Parathyroid adenoma (tissue), 2 donors: ENCODE measurements at regions not wholly inside any gene's neighbourhood (a gene's known extent, or its start where the extent isn't known, plus 50 kb on each side); places are given as distances from the start of the nearest gene placed in this dataset.

Experiments
- H2AFZ ChIP-seq: fragments of 300-600 bp; sonication (generic); one replicate; pipeline ENCODE4 v1.7.0; 2017; ENCODE audit warnings: antibody characterized with exemption, mild to moderate bottlenecking
- H3K27ac ChIP-seq: fragments of 300-600 bp; sonication (generic); one replicate; pipeline ENCODE4 v1.7.0; 2017
- H3K27me3 ChIP-seq: fragments of 300-600 bp; sonication (generic); one replicate; pipeline ENCODE4 v1.7.0; 2017; ENCODE audit warnings: low read length; ENCODE audit not compliant: control insufficient read depth, insufficient read depth
- H3K36me3 ChIP-seq: fragments of 300-600 bp; sonication (generic); one replicate; pipeline ENCODE4 v1.7.0; 2017; ENCODE audit warnings: low read length; ENCODE audit not compliant: control insufficient read depth, insufficient read depth
- H3K4me1 ChIP-seq: fragments of 300-600 bp; sonication (generic); one replicate; pipeline ENCODE4 v1.7.0; 2017; ENCODE audit warnings: control low read depth
- H3K4me2 ChIP-seq: fragments of 300-600 bp; sonication (generic); one replicate; pipeline ENCODE4 v1.7.0; 2017; ENCODE audit warnings: low read length
- H3K4me3 ChIP-seq: fragments of 300-600 bp; sonication (generic); one replicate; pipeline ENCODE4 v1.7.0; 2017; ENCODE audit warnings: low read depth, low read length
- H3K79me2 ChIP-seq: fragments of 300-600 bp; sonication (generic); one replicate; pipeline ENCODE4 v1.7.0; 2017; ENCODE audit warnings: control low read depth
- H3K9ac ChIP-seq: fragments of 300-600 bp; sonication (generic); one replicate; pipeline ENCODE4 v1.7.0; 2017; ENCODE audit warnings: mild to moderate bottlenecking
- H3K9me3 ChIP-seq: fragments of 300-600 bp; sonication (generic); one replicate; pipeline ENCODE4 v1.7.0; 2017; ENCODE audit warnings: low read length; ENCODE audit not compliant: control insufficient read depth
- CTCF ChIP-seq: fragments of 300-600 bp; sonication (generic); IDR thresholded peaks from one replicate; pipeline ENCODE4 v1.7.0; 2017; ENCODE audit warnings: antibody characterized with exemption, mild to moderate bottlenecking
- donor health status: primary hyperparathyroidism.

- no peak overlapping the region for H3K4me2 ChIP-seq
- H3K27me3 ChIP-seq = no peaks in the 10 kb centered on the region
- H3K9ac ChIP-seq = no peak overlapping the region
- TF ChIP-seq CTCF = no peak
- H2AFZ ChIP-seq = no peak overlapping the region
- H3K79me2 ChIP-seq = no peaks in the 10 kb centered on the region
- no peak overlapping the region for H3K4me3 ChIP-seq
- no peak overlapping the region for H3K27ac ChIP-seq
- no peaks in the 10 kb centered on the region for H3K9me3 ChIP-seq
- no peaks in the 10 kb centered on the region for H3K4me1 ChIP-seq
- no peaks in the 10 kb centered on the region for H3K36me3 ChIP-seq
These were observed 83.5 kb upstream of the CCN6 start for GRCh38 chr6:111970426-111970825.

- no peak overlapping the region for H3K9ac ChIP-seq
- no peak overlapping the region for H3K4me3 ChIP-seq
- H2AFZ ChIP-seq = peak overlapping the region; percentile 34
- no peaks in the 10 kb centered on the region for H3K27me3 ChIP-seq
- no peak overlapping the region for H3K4me2 ChIP-seq
- no peak for TF ChIP-seq CTCF
- no peaks in the 10 kb centered on the region for H3K4me1 ChIP-seq
- H3K79me2 ChIP-seq = no peaks in the 10 kb centered on the region
- H3K27ac ChIP-seq = no peak overlapping the region
- H3K9me3 ChIP-seq = no peaks in the 10 kb centered on the region
- H3K36me3 ChIP-seq = no peaks in the 10 kb centered on the region
These were observed 82.6 kb upstream of the CCN6 start for GRCh38 chr6:111971181-111971841.

GRCh38 chr6:111971866-111972532 lies 81.9 kb upstream of the CCN6 start:
- Histone ChIP-seq H3K27ac (no peak overlapping the region), H3K79me2 (no peaks in the 10 kb centered on the region), H3K4me1 (no peaks in the 10 kb centered on the region), H3K9me3 (no peaks in the 10 kb centered on the region), H3K27me3 (no peaks in the 10 kb centered on the region), H2AFZ (no peak overlapping the region), H3K36me3 (no peaks in the 10 kb centered on the region), H3K4me3 (no peak overlapping the region), H3K9ac (no peak overlapping the region), H3K4me2 (no peak overlapping the region)
- TF ChIP-seq CTCF = no peak

GRCh38 chr6:111972745-111973117 lies 81.2 kb upstream of the CCN6 start:
- Histone ChIP-seq H3K4me1 (no peaks in the 10 kb centered on the region), H3K4me2 (no peak overlapping the region), H3K27ac (no peak overlapping the region), H2AFZ (peak overlapping the region; percentile 31), H3K9me3 (no peaks in the 10 kb centered on the region), H3K9ac (no peak overlapping the region), H3K36me3 (no peaks in the 10 kb centered on the region), H3K27me3 (no peaks in the 10 kb centered on the region), H3K4me3 (no peak overlapping the region), H3K79me2 (no peaks in the 10 kb centered on the region)
- no peak for TF ChIP-seq CTCF
